ENCODE measurements at regions not wholly inside any gene's neighbourhood (a gene's known extent, or its start where the extent isn't known, plus 50 kb on each side); places are given as distances from the start of the nearest gene placed in this dataset.
"Not testable (repeated sequence)": the region's sequence is repeated elsewhere in the genome, so short reads cannot be mapped to it uniquely, and the experiment has no call there.

DNA sequence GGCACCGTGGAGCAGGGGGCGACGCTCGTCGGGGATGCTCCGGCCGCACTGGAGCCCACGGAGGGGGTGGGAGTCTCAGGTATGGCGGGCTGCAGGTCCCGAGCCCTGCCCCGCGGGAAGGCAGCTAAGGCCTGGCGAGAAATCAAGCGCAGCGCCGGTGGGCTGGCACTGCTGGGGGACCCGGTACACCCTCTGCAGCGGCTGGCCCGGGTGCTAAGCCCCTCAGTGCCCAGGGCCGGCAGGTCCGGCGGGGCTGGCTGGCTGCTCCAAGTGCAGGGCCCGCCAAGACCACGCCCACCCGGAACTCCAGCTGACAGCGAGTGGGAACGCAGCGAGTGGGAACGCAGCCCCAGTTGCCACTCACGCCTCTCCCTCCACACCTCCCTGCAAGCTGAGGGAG lies 676.4 kb downstream of the SI start:
- Histone ChIP-seq H3K27ac (ENCODE audit: insufficient read length, low read depth, low read length) (no peak overlapping the region), H3K9ac (ENCODE audit: extremely low read depth, insufficient read length, low read length) (no peak overlapping the region), H3K4me2 (ENCODE audit: insufficient read depth, insufficient read length, low read length) (no peak overlapping the region), H2BK20ac (ENCODE audit: low read depth, low read length, poor library complexity, severe bottlenecking) (no peak overlapping the region), H4K20me1 (ENCODE audit: control insufficient read depth, insufficient read depth, insufficient read length) (no peaks in the 10 kb centered on the region), H2AFZ (ENCODE audit: low read length) (no peak overlapping the region), H2BK5ac (ENCODE audit: insufficient read length, low read length) (no peak overlapping the region), H3T11ph (ENCODE audit: low read length) (no peak overlapping the region), H3K4ac (ENCODE audit: low read depth, low read length) (no peak overlapping the region), H3K23ac (ENCODE audit: insufficient read length, low read depth, low read length) (no peak overlapping the region), H3K4me1 (ENCODE audit: insufficient read depth, low read length) (no peaks in the 10 kb centered on the region), H4K91ac (ENCODE audit: insufficient read length, low read depth, low read length) (no peak overlapping the region), H4K8ac (replicated peaks; ENCODE audit: insufficient read length, low read depth, low read length) (no peak overlapping the region), H3K27me3 (ENCODE audit: insufficient read depth, low read length) (no peaks in the 10 kb centered on the region), H2BK12ac (ENCODE audit: insufficient read length, low read depth, low read length) (no peak overlapping the region), H3K79me1 (ENCODE audit: insufficient read depth, low read depth, low read length, poor library complexity, severe bottlenecking) (no peaks in the 10 kb centered on the region), H2BK15ac (ENCODE audit: low read depth, low read length) (no peak overlapping the region), H3K23me2 (ENCODE audit: insufficient read length, low read depth, low read length, poor library complexity, severe bottlenecking) (no peaks in the 10 kb centered on the region), H3K79me2 (ENCODE audit: insufficient read depth, low read length) (no peaks in the 10 kb centered on the region), H3K9me3 (ENCODE audit: control insufficient read depth, low read depth, low read length) (no peaks in the 10 kb centered on the region), H2AK5ac (ENCODE audit: insufficient read length, low read length) (no peak overlapping the region), H2BK120ac (ENCODE audit: low read depth, low read length, poor library complexity, severe bottlenecking) (no peak overlapping the region), H3K56ac (ENCODE audit: insufficient read length, low read depth, low read length) (no peak overlapping the region), H3K18ac (ENCODE audit: insufficient read length, low read depth, low read length) (no peak overlapping the region), H3K14ac (ENCODE audit: insufficient read depth, low read length) (no peak overlapping the region), H4K5ac (ENCODE audit: insufficient read length, low read depth, low read length) (no peak overlapping the region)
- Mint-ChIP-seq H3K4me3 (no peak overlapping the region), H3K4me1 (peaks cover 0 to 6% of the 10 kb centered on the region in 2 experiments; a peak in 1 of 4 replicates), H3K27me3 (ENCODE audit: low read depth) (no peaks in the 10 kb centered on the region), H3K9me3 (no peaks in the 10 kb centered on the region), H3K27ac (no peak overlapping the region), H3K36me3 (ENCODE audit: insufficient read depth in 1 of 3, low read depth in 3 of 3) (peaks cover 0 to 3% (median 2%) of the 10 kb centered on the region in 3 experiments; a peak in 2 of 7 replicates)
- DNase-seq: no peak
- WGBS (ENCODE audit: extremely low coverage, insufficient read length, low lambda C conversion rate): no CpG with 5 or more reads among the region's 30 CpGs
- TF ChIP-seq, protein P1, sequence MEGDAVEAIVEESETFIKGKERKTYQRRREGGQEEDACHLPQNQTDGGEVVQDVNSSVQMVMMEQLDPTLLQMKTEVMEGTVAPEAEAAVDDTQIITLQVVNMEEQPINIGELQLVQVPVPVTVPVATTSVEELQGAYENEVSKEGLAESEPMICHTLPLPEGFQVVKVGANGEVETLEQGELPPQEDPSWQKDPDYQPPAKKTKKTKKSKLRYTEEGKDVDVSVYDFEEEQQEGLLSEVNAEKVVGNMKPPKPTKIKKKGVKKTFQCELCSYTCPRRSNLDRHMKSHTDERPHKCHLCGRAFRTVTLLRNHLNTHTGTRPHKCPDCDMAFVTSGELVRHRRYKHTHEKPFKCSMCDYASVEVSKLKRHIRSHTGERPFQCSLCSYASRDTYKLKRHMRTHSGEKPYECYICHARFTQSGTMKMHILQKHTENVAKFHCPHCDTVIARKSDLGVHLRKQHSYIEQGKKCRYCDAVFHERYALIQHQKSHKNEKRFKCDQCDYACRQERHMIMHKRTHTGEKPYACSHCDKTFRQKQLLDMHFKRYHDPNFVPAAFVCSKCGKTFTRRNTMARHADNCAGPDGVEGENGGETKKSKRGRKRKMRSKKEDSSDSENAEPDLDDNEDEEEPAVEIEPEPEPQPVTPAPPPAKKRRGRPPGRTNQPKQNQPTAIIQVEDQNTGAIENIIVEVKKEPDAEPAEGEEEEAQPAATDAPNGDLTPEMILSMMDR (conservative IDR thresholded peaks at IDR 0.05): no peak

DNA sequence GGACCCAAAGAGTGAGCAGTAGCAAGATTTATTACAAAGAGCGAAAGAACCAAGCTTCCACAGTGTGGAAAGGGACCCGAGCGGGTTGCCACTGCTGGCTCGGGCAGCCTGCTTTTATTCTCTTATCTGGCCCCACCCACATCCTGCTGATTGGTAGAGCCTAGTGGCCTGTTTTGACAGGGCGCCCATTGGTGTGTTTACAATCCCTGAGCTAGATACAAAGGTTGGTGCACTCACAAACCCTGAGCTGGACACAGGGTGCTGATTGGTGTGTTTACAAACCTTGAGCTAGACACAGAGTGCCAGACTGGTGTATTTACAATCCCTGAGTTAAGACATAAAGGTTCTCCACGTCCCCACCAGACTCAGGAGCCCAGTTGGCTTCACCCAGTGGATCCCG lies 676.9 kb downstream of the SI start:
- not testable (repeated sequence) for H4K91ac ChIP-seq (ENCODE audit: insufficient read length, low read depth, low read length); H3K9me3 Mint-ChIP-seq; H3K4me1 Mint-ChIP-seq

More for the DNA sequence above, 676.9 kb downstream of the SI start:
- H4K20me1 ChIP-seq (ENCODE audit: control insufficient read depth, insufficient read depth, insufficient read length); H2BK12ac ChIP-seq (ENCODE audit: insufficient read length, low read depth, low read length); H2BK120ac ChIP-seq (ENCODE audit: low read depth, low read length, poor library complexity, severe bottlenecking); H2BK20ac ChIP-seq (ENCODE audit: low read depth, low read length, poor library complexity, severe bottlenecking); DNase-seq; H3K4me2 ChIP-seq (ENCODE audit: insufficient read depth, insufficient read length, low read length); H3K27me3 Mint-ChIP-seq (ENCODE audit: low read depth); H3K4me3 Mint-ChIP-seq; H4K5ac ChIP-seq (ENCODE audit: insufficient read length, low read depth, low read length); H2AK5ac ChIP-seq (ENCODE audit: insufficient read length, low read length); H3K27ac ChIP-seq (ENCODE audit: insufficient read length, low read depth, low read length); H3K23ac ChIP-seq (ENCODE audit: insufficient read length, low read depth, low read length); H3K79me2 ChIP-seq (ENCODE audit: insufficient read depth, low read length); H3K79me1 ChIP-seq (ENCODE audit: insufficient read depth, low read depth, low read length, poor library complexity, severe bottlenecking); H3K9me3 ChIP-seq (ENCODE audit: control insufficient read depth, low read depth, low read length); H2BK5ac ChIP-seq (ENCODE audit: insufficient read length, low read length); H3K9ac ChIP-seq (ENCODE audit: extremely low read depth, insufficient read length, low read length); H3K27ac Mint-ChIP-seq; H3K23me2 ChIP-seq (ENCODE audit: insufficient read length, low read depth, low read length, poor library complexity, severe bottlenecking); H3K4ac ChIP-seq (ENCODE audit: low read depth, low read length); H3T11ph ChIP-seq (ENCODE audit: low read length); H2BK15ac ChIP-seq (ENCODE audit: low read depth, low read length); H3K4me1 ChIP-seq (ENCODE audit: insufficient read depth, low read length); H3K27me3 ChIP-seq (ENCODE audit: insufficient read depth, low read length); H4K8ac ChIP-seq (replicated peaks; ENCODE audit: insufficient read length, low read depth, low read length); H2AFZ ChIP-seq (ENCODE audit: low read length); H3K18ac ChIP-seq (ENCODE audit: insufficient read length, low read depth, low read length); H3K36me3 Mint-ChIP-seq (ENCODE audit: insufficient read depth in 1 of 3, low read depth in 3 of 3); H3K14ac ChIP-seq (ENCODE audit: insufficient read depth, low read length); H3K56ac ChIP-seq (ENCODE audit: insufficient read length, low read depth, low read length): not testable (repeated sequence)
- WGBS (ENCODE audit: extremely low coverage, insufficient read length, low lambda C conversion rate): no CpG with 5 or more reads among the region's 7 CpGs
